ENCODE measurements at regions not wholly inside any gene's neighbourhood (a gene's known extent, or its start where the extent isn't known, plus 50 kb on each side); places are given as distances from the start of the nearest gene placed in this dataset.

DNA sequence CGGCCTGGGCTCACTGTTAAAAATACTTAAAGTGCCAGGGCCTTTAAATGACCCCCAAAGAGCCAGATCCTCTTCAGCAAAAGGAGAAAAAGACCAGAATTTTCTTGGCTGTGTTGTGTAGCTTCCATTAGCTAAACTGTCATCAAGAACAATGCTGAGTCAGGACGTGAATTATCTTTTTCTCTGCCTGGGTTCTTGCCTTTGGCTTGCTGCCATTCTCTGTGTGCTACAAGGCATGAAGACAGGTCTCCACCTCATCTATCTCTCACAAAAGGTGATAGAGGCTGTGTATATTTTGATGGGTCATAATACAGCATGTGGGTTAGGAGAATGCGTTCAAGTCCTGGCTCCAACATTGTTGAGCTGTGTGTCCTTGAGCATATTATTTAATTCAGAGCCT, 52.4 kb upstream of the SELENOK start:
- no peak for TF ChIP-seq CTCF (conservative IDR thresholded peaks at IDR 0.05; ENCODE audit: low read length)
- no peak overlapping the region for H3K4me3 ChIP-seq (ENCODE audit: low read length)
- DNase-seq (ENCODE audit: low read depth): no peak

DNA sequence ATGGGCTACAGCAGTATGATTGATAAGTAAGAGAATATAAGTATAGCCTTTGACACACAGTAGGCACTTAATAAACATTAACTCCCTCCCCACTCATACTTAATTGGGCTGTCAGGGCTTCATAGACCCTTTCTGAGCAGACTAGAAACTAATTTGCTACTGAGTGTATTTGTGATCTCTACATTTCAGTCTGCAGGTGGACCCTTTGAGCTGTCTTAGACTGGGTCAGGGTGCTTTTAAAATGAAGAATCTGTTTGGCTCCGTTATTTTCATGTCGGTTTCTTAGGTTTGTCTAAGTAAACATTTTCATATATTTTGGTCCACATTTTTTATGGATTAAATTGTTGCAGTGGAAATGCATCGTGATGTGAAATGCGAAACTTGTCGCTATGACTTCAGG, 50.3 kb upstream of the SELENOK start:
- no peak for DNase-seq (ENCODE audit: low read depth)
- no peak for TF ChIP-seq CTCF (conservative IDR thresholded peaks at IDR 0.05; ENCODE audit: low read length)
- H3K4me3 ChIP-seq (ENCODE audit: low read length): no peak overlapping the region
